Esophagus muscularis mucosa (tissue), 4 donors: ENCODE measurements at regions not wholly inside any gene's neighbourhood (a gene's known extent, or its start where the extent isn't known, plus 50 kb on each side); places are given as distances from the start of the nearest gene placed in this dataset.
A peak's percentile ranks its signal among the peaks of the same experiment; 100 is the strongest.

Experiments used
- DNase-seq: peaks from one replicate; pipeline ENCODE4 v3.0.0-alpha.2; 2017; ENCODE audit errors: extremely low spot score
- H3K27ac ChIP-seq, 4 donors: fragments of 200-600 bp; sonication (generic); replicated peaks in 1 of 4; 1 replicate in 3 of 4; 2 replicates in 1 of 4; pipeline ENCODE4 v1.5.1; 2016 to 2019; ENCODE audit warnings: mild to moderate bottlenecking in 1 of 4
- H3K27me3 ChIP-seq, 4 donors: fragments of 200-600 bp; sonication (generic); one replicate each; pipeline versions ENCODE4 v1.5.1 to v1.6.0; 2016 to 2019
- H3K36me3 ChIP-seq, 4 donors: fragments of 200-600 bp; sonication (generic); one replicate each; pipeline ENCODE4 v1.5.1; 2016 to 2019
- H3K4me1 ChIP-seq, 4 donors: fragments of 200-600 bp; sonication (generic); one replicate each; pipeline ENCODE4 v1.5.1; 2016 to 2019
- H3K4me3 ChIP-seq, 4 donors: fragments of 200-600 bp; sonication (generic); 1 replicate in 2 of 4; 2 replicates in 2 of 4; pipeline ENCODE4 v1.5.1; 2016 to 2019; ENCODE audit warnings: mild to moderate bottlenecking in 4 of 4, moderate library complexity in 1 of 4
- H3K9me3 ChIP-seq, 4 donors: fragments of 200-600 bp; sonication (generic); 1 replicate in 3 of 4; 2 replicates in 1 of 4; pipeline ENCODE4 v1.5.1; 2016 to 2019
- EP300 ChIP-seq: sonication (generic); formaldehyde crosslinking; IDR thresholded peaks from one replicate; pipeline ENCODE4 v1.6.1; 2017; ENCODE audit warnings: antibody characterized with exemption
- POLR2A ChIP-seq: fragments of 450-650 bp; IDR thresholded peaks from one replicate; pipeline ENCODE4 v1.6.1; 2017; ENCODE audit warnings: antibody characterized with exemption, moderate library complexity, mild to moderate bottlenecking, low read depth
- POLR2AphosphoS5 ChIP-seq, 2 donors: sonication (generic); formaldehyde crosslinking; IDR thresholded peaks; one replicate each; pipeline ENCODE4 v1.6.1; 2017; ENCODE audit warnings: antibody characterized with exemption in 2 of 2
- WGBS: methylation state at CpG from one replicate; pipeline ENCODE4 v1.1.5; 2018; 5-methylcytosine and 5-hydroxymethylcytosine counted together
- intact Hi-C: fragments of 100-400 bp; cut with DNase I; formaldehyde crosslinking; loops from one replicate; pipeline ENCODE4 v1.15.1; 2023
- TF ChIP-seq, protein P1 (sequence below), 3 experiments: fragments of 200-600 bp in 2 of 3; fragments of 450-650 bp in 1 of 3; sonication (generic) in 2 of 3; IDR thresholded peaks; one replicate each; pipeline ENCODE4 v1.5.1; 2017 to 2019; ENCODE audit warnings: antibody characterized with exemption in 3 of 3, mild to moderate bottlenecking in 2 of 3, moderate library complexity in 1 of 3

- WGBS, result 78% methylated on average over 9 of the region's 11 CpGs
- intact Hi-C loops, result no loop called here
- no peak overlapping the region for H3K27ac ChIP-seq
Observed at GRCh38 chr1:228811712-228812305, 76.5 kb downstream of the RHOU start.

DNA sequence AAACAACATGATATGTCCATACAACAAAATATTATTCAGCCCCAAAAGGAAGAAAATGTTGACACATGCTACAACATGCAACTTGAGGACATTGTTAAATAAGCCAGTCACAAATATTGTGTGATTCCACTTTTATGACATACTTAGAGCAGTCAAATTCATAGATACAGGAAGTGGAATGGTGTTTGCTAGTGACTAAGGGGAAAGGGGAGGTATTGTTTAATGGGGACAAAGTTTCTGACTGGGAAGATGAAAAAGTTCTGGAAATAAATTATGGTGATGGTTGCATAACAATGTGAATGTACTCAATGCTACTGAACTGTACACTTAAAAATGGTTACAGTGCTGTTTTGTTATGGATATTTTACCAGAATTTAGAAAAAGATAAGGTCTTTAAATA, 77.7 kb downstream of the RHOU start:
- no peaks in the 10 kb centered on the region for H3K27me3 ChIP-seq
- no peak overlapping the region for H3K4me3 ChIP-seq
- no peak overlapping the region for H3K27ac ChIP-seq
- no peaks in the 10 kb centered on the region for H3K9me3 ChIP-seq
- intact Hi-C loops, result no loop called here
- H3K4me1 ChIP-seq, result peaks cover 0 to 25% (median 18%) of the 10 kb centered on the region in 4 donors
- no peaks in the 10 kb centered on the region for H3K36me3 ChIP-seq
- no peak for DNase-seq
- TF ChIP-seq, protein P1, sequence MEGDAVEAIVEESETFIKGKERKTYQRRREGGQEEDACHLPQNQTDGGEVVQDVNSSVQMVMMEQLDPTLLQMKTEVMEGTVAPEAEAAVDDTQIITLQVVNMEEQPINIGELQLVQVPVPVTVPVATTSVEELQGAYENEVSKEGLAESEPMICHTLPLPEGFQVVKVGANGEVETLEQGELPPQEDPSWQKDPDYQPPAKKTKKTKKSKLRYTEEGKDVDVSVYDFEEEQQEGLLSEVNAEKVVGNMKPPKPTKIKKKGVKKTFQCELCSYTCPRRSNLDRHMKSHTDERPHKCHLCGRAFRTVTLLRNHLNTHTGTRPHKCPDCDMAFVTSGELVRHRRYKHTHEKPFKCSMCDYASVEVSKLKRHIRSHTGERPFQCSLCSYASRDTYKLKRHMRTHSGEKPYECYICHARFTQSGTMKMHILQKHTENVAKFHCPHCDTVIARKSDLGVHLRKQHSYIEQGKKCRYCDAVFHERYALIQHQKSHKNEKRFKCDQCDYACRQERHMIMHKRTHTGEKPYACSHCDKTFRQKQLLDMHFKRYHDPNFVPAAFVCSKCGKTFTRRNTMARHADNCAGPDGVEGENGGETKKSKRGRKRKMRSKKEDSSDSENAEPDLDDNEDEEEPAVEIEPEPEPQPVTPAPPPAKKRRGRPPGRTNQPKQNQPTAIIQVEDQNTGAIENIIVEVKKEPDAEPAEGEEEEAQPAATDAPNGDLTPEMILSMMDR (IDR thresholded peaks at IDR 0.05), result no peak
- TF ChIP-seq POLR2A (no peak), EP300 (no peak), POLR2AphosphoS5 (IDR thresholded peaks at IDR 0.05) (no peak)

More at GRCh38 chr1:228811712-228812305, 76.5 kb downstream of the RHOU start:
- peak; percentile 84 for DNase-seq
- no peaks in the 10 kb centered on the region for H3K9me3 ChIP-seq
- H3K4me3 ChIP-seq, result no peak overlapping the region
- H3K36me3 ChIP-seq, result no peaks in the 10 kb centered on the region
- peaks cover 0 to 25% (median 18%) of the 10 kb centered on the region in 4 donors for H3K4me1 ChIP-seq
- no peaks in the 10 kb centered on the region for H3K27me3 ChIP-seq
- TF ChIP-seq, protein P1 (IDR thresholded peaks at IDR 0.05), result no peak

DNA sequence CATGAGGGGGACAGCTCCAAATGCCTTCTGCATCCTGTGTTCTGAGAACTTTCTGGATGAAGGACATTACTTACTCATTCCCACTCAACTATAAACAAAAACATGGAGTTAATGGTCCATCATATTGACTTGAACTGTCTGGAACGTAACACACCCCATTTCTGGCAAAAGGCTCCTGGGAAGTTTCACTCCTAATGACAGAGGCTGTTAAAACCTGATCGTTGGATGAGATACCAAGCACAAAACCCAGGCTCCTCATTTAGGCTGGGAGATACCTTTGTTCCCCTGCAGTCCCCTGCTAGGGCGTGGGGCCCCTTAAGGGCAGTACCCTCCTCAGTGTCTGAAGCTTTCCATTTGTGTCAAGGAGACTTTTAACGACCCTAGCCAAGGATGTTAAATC, 78.9 kb downstream of the RHOU start:
- TF ChIP-seq POLR2AphosphoS5 (IDR thresholded peaks at IDR 0.05), result no peak
- no peak for TF ChIP-seq EP300
- TF ChIP-seq POLR2A, result no peak
- TF ChIP-seq, protein P1 (IDR thresholded peaks at IDR 0.05), result no peak
- H3K27me3 ChIP-seq, result no peaks in the 10 kb centered on the region
- peak; percentile 55 for DNase-seq
- no peaks in the 10 kb centered on the region for H3K36me3 ChIP-seq
- no peak overlapping the region for H3K4me3 ChIP-seq
- no peak overlapping the region for H3K27ac ChIP-seq
- H3K9me3 ChIP-seq, result no peaks in the 10 kb centered on the region
- WGBS, result 48% methylated on average over 4 of the region's 4 CpGs
- peaks cover 0 to 25% (median 18%) of the 10 kb centered on the region in 4 donors for H3K4me1 ChIP-seq
- intact Hi-C loops, result no loop called here

DNA sequence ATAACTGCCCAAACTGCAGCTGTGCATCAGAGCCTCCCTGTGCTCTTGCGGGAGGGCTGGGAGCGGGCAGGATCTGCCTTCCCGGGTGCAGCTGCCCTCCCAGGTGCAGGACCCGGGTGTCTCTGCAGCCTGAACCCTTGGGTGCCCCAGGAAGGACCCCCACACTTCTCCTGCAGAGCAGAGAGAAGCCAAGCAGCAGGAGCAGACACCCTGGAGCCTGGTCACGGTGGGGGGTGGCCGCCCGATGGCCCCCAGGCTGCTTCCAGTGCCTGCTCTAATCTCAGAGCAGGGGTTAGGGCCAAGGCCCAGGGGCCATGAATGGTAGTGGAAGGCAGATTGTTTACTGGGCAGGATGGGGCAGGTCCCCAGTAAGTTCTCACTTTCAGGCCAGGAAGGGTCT, 83.0 kb downstream of the RHOU start:
- Histone ChIP-seq H3K4me3 (no peak overlapping the region), H3K27ac (no peak overlapping the region), H3K36me3 (no peaks in the 10 kb centered on the region), H3K9me3 (no peaks in the 10 kb centered on the region), H3K4me1 (peaks cover 0 to 6% (median 5%) of the 10 kb centered on the region in 4 donors), H3K27me3 (no peaks in the 10 kb centered on the region)
- DNase-seq, result peak; percentile 88
- intact Hi-C loops, result no loop called here
- no CpG with 5 or more reads among the region's 7 CpGs for WGBS
- TF ChIP-seq POLR2AphosphoS5 (IDR thresholded peaks at IDR 0.05) (no peak), EP300 (no peak), POLR2A (no peak)
- TF ChIP-seq, protein P1 (IDR thresholded peaks at IDR 0.05), result no peak
